Kidney (tissue), 13 donors: ENCODE measurements at regions not wholly inside any gene's neighbourhood (a gene's known extent, or its start where the extent isn't known, plus 50 kb on each side); places are given as distances from the start of the nearest gene placed in this dataset.

Experiments used
- DNase-seq, 5 donors: peaks; one replicate each; pipeline ENCODE4 v3.0.0-alpha.2; 2013 to 2020
- FAIRE-seq: peaks from 2 replicates; lab custom pipeline; 2012; peaks lifted over from hg19 to GRCh38; lab: Jason Lieb, UNC
- H3K27ac ChIP-seq, 2 donors: one replicate each; pipeline ENCODE4 v1.7.0; 2013; ENCODE audit warnings: low read depth in 2 of 2, low read length in 2 of 2, inconsistent platforms in 1 of 2
- H3K27me3 ChIP-seq: one replicate; pipeline ENCODE4 v1.7.1; 2013; ENCODE audit warnings: low read length, inconsistent platforms; ENCODE audit not compliant: control insufficient read depth, insufficient read depth
- H3K36me3 ChIP-seq, 3 donors: one replicate each; pipeline versions ENCODE4 v1.7.0 to v1.7.1; 2013; ENCODE audit warnings: low read length in 3 of 3, control low read depth in 1 of 3, inconsistent platforms in 1 of 3; ENCODE audit not compliant: insufficient read depth in 3 of 3, control insufficient read depth in 2 of 3
- H3K4me1 ChIP-seq, 3 donors: one replicate each; pipeline versions ENCODE4 v1.7.0 to v1.7.1; 2013; ENCODE audit warnings: low read length in 3 of 3, inconsistent platforms in 1 of 3, low read depth in 1 of 3; ENCODE audit not compliant: control insufficient read depth in 2 of 3, insufficient read depth in 2 of 3
- H3K4me3 ChIP-seq, 3 donors: one replicate each; pipeline versions ENCODE4 v1.7.0 to v1.8.1; 2013; ENCODE audit warnings: low read length in 3 of 3, control low read depth in 1 of 3, inconsistent platforms in 1 of 3
- H3K9ac ChIP-seq, 3 donors: one replicate each; pipeline versions ENCODE4 v1.7.0 to v1.7.1; 2013; ENCODE audit warnings: low read length in 3 of 3, control low read depth in 1 of 3, inconsistent platforms in 1 of 3
- H3K9me3 ChIP-seq, 3 donors: one replicate each; pipeline versions ENCODE4 v1.7.0 to v1.7.1; 2013; ENCODE audit warnings: low read length in 3 of 3, control low read depth in 1 of 3, inconsistent platforms in 1 of 3; ENCODE audit not compliant: control insufficient read depth in 2 of 3, insufficient read depth in 1 of 3
- CTCF ChIP-seq: IDR thresholded peaks from 3 replicates; pipeline ENCODE4 v1.5.1; 2012; ENCODE audit warnings: mild to moderate bottlenecking, moderate library complexity, borderline replicate concordance; ENCODE audit not compliant: insufficient read depth; ENCODE audit errors: extremely low read depth
- intact Hi-C: fragments of 100-400 bp; cut with DNase I; formaldehyde crosslinking; loops from one replicate; pipeline ENCODE4 v1.11.1; 2022
- donor health status: control.
- donor health status: control.
- donor health status: control.
- donor health status: control.
- donor health status: control.
- donor health status: DM: yes; HTN: yes; CAD: no.
- donor health status: Normal renal cell carcinoma (clear cell type).

- H3K4me3 ChIP-seq, result no peak overlapping the region
- H3K27me3 ChIP-seq, result peaks cover 16% of the 10 kb centered on the region
- no peak for TF ChIP-seq CTCF
- no peak overlapping the region for H3K9ac ChIP-seq
- no peak for FAIRE-seq
- H3K27ac ChIP-seq, result no peak overlapping the region
- intact Hi-C loops, result no loop called here
- no peaks in the 10 kb centered on the region for H3K9me3 ChIP-seq
- peak in 3 of 5 donors; percentile 33 to 52 (median 44) for DNase-seq
- no peaks in the 10 kb centered on the region for H3K36me3 ChIP-seq
- no peaks in the 10 kb centered on the region for H3K4me1 ChIP-seq
Measured at GRCh38 chr13:112210371-112210770, 143.4 kb downstream of the SOX1 start.

GRCh38 chr13:112212533-112212932, 145.6 kb downstream of the SOX1 start:
- FAIRE-seq, result no peak
- TF ChIP-seq CTCF, result no peak
- no peak overlapping the region for H3K4me3 ChIP-seq
- peaks cover 2% of the 10 kb centered on the region for H3K27me3 ChIP-seq
- intact Hi-C loops, result no loop called here
- no peak for DNase-seq
- H3K9ac ChIP-seq, result no peak overlapping the region
- H3K27ac ChIP-seq, result no peak overlapping the region
- no peaks in the 10 kb centered on the region for H3K9me3 ChIP-seq
- H3K36me3 ChIP-seq, result no peaks in the 10 kb centered on the region
- H3K4me1 ChIP-seq, result no peaks in the 10 kb centered on the region

GRCh38 chr13:112213467-112214255, 146.7 kb downstream of the SOX1 start:
- Histone ChIP-seq H3K9me3 (no peaks in the 10 kb centered on the region), H3K27ac (no peak overlapping the region), H3K4me3 (no peak overlapping the region), H3K36me3 (no peaks in the 10 kb centered on the region), H3K4me1 (no peaks in the 10 kb centered on the region), H3K27me3 (peaks cover 2% of the 10 kb centered on the region), H3K9ac (no peak overlapping the region)
- DNase-seq, result no peak
- intact Hi-C loops, result no loop called here
- FAIRE-seq, result no peak
- TF ChIP-seq CTCF, result no peak
